Gastrocnemius medialis (tissue), 4 donors: ENCODE measurements at regions not wholly inside any gene's neighbourhood (a gene's known extent, or its start where the extent isn't known, plus 50 kb on each side); places are given as distances from the start of the nearest gene placed in this dataset.

ENCODE experiments used
- ATAC-seq, 2 donors: fragments of 150-250 bp; one replicate each; pipeline ENCODE4 v1.9.1; 2016
- DNase-seq, 2 donors: peaks; one replicate each; pipeline ENCODE4 v3.0.0-alpha.2; 2019
- H3K27ac ChIP-seq, 4 donors: fragments of 200-600 bp; sonication (generic); 1 replicate in 1 of 4; 2 replicates in 3 of 4; pipeline ENCODE4 v1.5.1; 2016 to 2018; ENCODE audit warnings: mild to moderate bottlenecking in 2 of 4, moderate library complexity in 1 of 4
- H3K27me3 ChIP-seq, 3 donors: fragments of 200-600 bp; sonication (generic) in 2 of 3; 1 replicate in 1 of 3; 2 replicates in 2 of 3; pipeline versions ENCODE4 v1.5.1 to v1.6.0; 2016 to 2019; ENCODE audit warnings: mild to moderate bottlenecking in 1 of 3, moderate library complexity in 1 of 3
- H3K36me3 ChIP-seq, 2 donors: fragments of 200-600 bp; sonication (generic) in 1 of 2; one replicate each; pipeline ENCODE4 v1.5.1; 2017 to 2018
- H3K4me1 ChIP-seq, 2 donors: fragments of 200-600 bp; sonication (generic) in 1 of 2; one replicate each; pipeline ENCODE4 v1.5.1; 2016 to 2017; ENCODE audit warnings: mild to moderate bottlenecking in 2 of 2
- H3K4me3 ChIP-seq, 4 donors: fragments of 200-600 bp; sonication (generic) in 3 of 4; 1 replicate in 1 of 4; 2 replicates in 3 of 4; pipeline ENCODE4 v1.5.1; 2016 to 2019; ENCODE audit warnings: mild to moderate bottlenecking in 2 of 4
- H3K9me3 ChIP-seq, 3 donors: fragments of 200-600 bp; sonication (generic) in 2 of 3; 1 replicate in 1 of 3; 2 replicates in 2 of 3; pipeline ENCODE4 v1.5.1; 2016 to 2019
- CTCF ChIP-seq, 5 experiments: fragments of 450-650 bp in 3 of 5; fragments of 200-600 bp in 2 of 5; sonication (generic) in 2 of 5; IDR thresholded peaks in 4 of 5; conservative IDR thresholded peaks in 1 of 5; 1 replicate in 4 of 5; 2 replicates in 1 of 5; pipeline ENCODE4 v1.5.1; 2016 to 2019; ENCODE audit warnings: antibody characterized with exemption in 5 of 5, mild to moderate bottlenecking in 3 of 5, moderate library complexity in 3 of 5
- POLR2A ChIP-seq, 2 donors: fragments of 450-650 bp; IDR thresholded peaks; one replicate each; pipeline ENCODE4 v1.6.1; 2017; ENCODE audit warnings: antibody characterized with exemption in 2 of 2, mild to moderate bottlenecking in 2 of 2, moderate library complexity in 2 of 2
- in situ Hi-C, 4 donors: fragments of 200-750 bp; cut with MboI; loops; one replicate each; pipeline versions ENCODE4 v1.15.0 to v1.8.0; 2017; ENCODE audit warnings: low sequenced_read_pairs in 4 of 4
- intact Hi-C: fragments of 100-400 bp; cut with DNase I; formaldehyde crosslinking; loops from one replicate; pipeline ENCODE4 v1.15.1; 2023; ENCODE audit warnings: low total_unique reads

- Histone ChIP-seq H3K36me3 (no peaks in the 10 kb centered on the region), H3K4me3 (no peak overlapping the region), H3K4me1 (no peaks in the 10 kb centered on the region), H3K9me3 (no peaks in the 10 kb centered on the region), H3K27ac (no peak overlapping the region), H3K27me3 (no peaks in the 10 kb centered on the region)
- intact Hi-C loops (no loop called here), in situ Hi-C loops (no loop called here)
- no peak for ATAC-seq
- no peak for DNase-seq
- no peak for TF ChIP-seq CTCF (IDR thresholded peaks at IDR 0.05 in 4 of 5, conservative IDR thresholded peaks at IDR 0.05 in 1 of 5)
- TF ChIP-seq POLR2A (IDR thresholded peaks at IDR 0.05), result no peak
These were observed 507.6 kb downstream of the SUCLG1 start for GRCh38 chr2:83951378-83951947.

GRCh38 chr2:83949361-83949760 lies 509.7 kb downstream of the SUCLG1 start:
- DNase-seq (no peak), ATAC-seq (no peak)
- intact Hi-C loops (no loop called here), in situ Hi-C loops (no loop called here)
- Histone ChIP-seq H3K27ac (no peak overlapping the region), H3K36me3 (no peaks in the 10 kb centered on the region), H3K4me3 (no peak overlapping the region), H3K4me1 (no peaks in the 10 kb centered on the region), H3K9me3 (no peaks in the 10 kb centered on the region), H3K27me3 (no peaks in the 10 kb centered on the region)
- TF ChIP-seq POLR2A (IDR thresholded peaks at IDR 0.05) (no peak), CTCF (IDR thresholded peaks at IDR 0.05 in 4 of 5, conservative IDR thresholded peaks at IDR 0.05 in 1 of 5) (no peak)

- no peak for TF ChIP-seq POLR2A (IDR thresholded peaks at IDR 0.05)
- TF ChIP-seq CTCF (IDR thresholded peaks at IDR 0.05 in 4 of 5, conservative IDR thresholded peaks at IDR 0.05 in 1 of 5), result no peak
- no peak for ATAC-seq
- Histone ChIP-seq H3K27me3 (no peaks in the 10 kb centered on the region), H3K36me3 (no peaks in the 10 kb centered on the region), H3K4me3 (no peak overlapping the region), H3K27ac (no peak overlapping the region), H3K9me3 (no peaks in the 10 kb centered on the region), H3K4me1 (no peaks in the 10 kb centered on the region)
- DNase-seq, result no peak
- intact Hi-C loops, result no loop called here
- in situ Hi-C loops, result no loop called here
These were observed 514.9 kb downstream of the SUCLG1 start for GRCh38 chr2:83944191-83944590.

GRCh38 chr2:83943265-83943664 lies 515.8 kb downstream of the SUCLG1 start:
- Histone ChIP-seq H3K4me3 (no peak overlapping the region), H3K36me3 (no peaks in the 10 kb centered on the region), H3K27ac (no peak overlapping the region), H3K27me3 (no peaks in the 10 kb centered on the region), H3K4me1 (no peaks in the 10 kb centered on the region), H3K9me3 (no peaks in the 10 kb centered on the region)
- DNase-seq (no peak), ATAC-seq (no peak)
- in situ Hi-C loops, result no loop called here
- intact Hi-C loops, result no loop called here
- TF ChIP-seq CTCF (IDR thresholded peaks at IDR 0.05 in 4 of 5, conservative IDR thresholded peaks at IDR 0.05 in 1 of 5), result no peak
- TF ChIP-seq POLR2A (IDR thresholded peaks at IDR 0.05), result no peak

GRCh38 chr2:83941886-83942285 lies 517.2 kb downstream of the SUCLG1 start:
- ATAC-seq, result no peak

More at GRCh38 chr2:83941886-83942285, 517.2 kb downstream of the SUCLG1 start:
- Histone ChIP-seq H3K4me1 (no peaks in the 10 kb centered on the region), H3K36me3 (no peaks in the 10 kb centered on the region), H3K9me3 (no peaks in the 10 kb centered on the region), H3K27ac (no peak overlapping the region), H3K4me3 (no peak overlapping the region), H3K27me3 (no peaks in the 10 kb centered on the region)
- intact Hi-C loops, result no loop called here
- DNase-seq, result no peak
- in situ Hi-C loops, result no loop called here
- TF ChIP-seq CTCF (IDR thresholded peaks at IDR 0.05 in 4 of 5, conservative IDR thresholded peaks at IDR 0.05 in 1 of 5), result no peak
- TF ChIP-seq POLR2A (IDR thresholded peaks at IDR 0.05), result no peak
